OCI-LY3 (cell line): ENCODE measurements at regions not wholly inside any gene's neighbourhood (a gene's known extent, or its start where the extent isn't known, plus 50 kb on each side); places are given as distances from the start of the nearest gene placed in this dataset.
"Not testable (repeated sequence)": the region's sequence is repeated elsewhere in the genome, so short reads cannot be mapped to it uniquely, and the experiment has no call there.

ENCODE experiments used
- H2AFZ ChIP-seq: fragments of 200-600, 300-600 bp; shearing (Covaris generic); 2 replicates; pipeline ENCODE4 v1.6.0; 2014; ENCODE audit warnings: antibody characterized with exemption, low read depth, low read length
- H3K27ac ChIP-seq: fragments of 200-600, 300-600 bp; sonication (generic); 2 replicates; pipeline ENCODE4 v1.5.1; 2014; ENCODE audit warnings: mild to moderate bottlenecking, low read length, moderate library complexity, mixed read lengths
- H3K27me3 ChIP-seq: fragments of 200-600, 300-600 bp; sonication (generic); 2 replicates; pipeline ENCODE4 v1.6.1; 2014; ENCODE audit warnings: low read depth, low read length, mixed read lengths
- H3K36me3 ChIP-seq: fragments of 200-600, 300-600 bp; sonication (generic); replicated peaks from 2 replicates; pipeline ENCODE3; 2014; ENCODE audit warnings: low read depth, low read length, mixed read lengths
- H3K4me1 ChIP-seq: fragments of 300-600, 200-600 bp; sonication (generic); 2 replicates; pipeline ENCODE4 v1.6.1; 2014; ENCODE audit warnings: low read length, mixed read lengths
- H3K4me2 ChIP-seq: fragments of 200-600, 300-600 bp; sonication (generic); 2 replicates; pipeline ENCODE4 v1.6.1; 2014; ENCODE audit warnings: low read length, mixed read lengths
- H3K4me3 ChIP-seq: fragments of 300-600, 200-600 bp; sonication (generic); 2 replicates; pipeline ENCODE4 v1.5.1; 2014; ENCODE audit warnings: antibody characterized with exemption, mild to moderate bottlenecking, low read length, moderate library complexity
- H3K79me2 ChIP-seq: fragments of 300-600, 200-600 bp; shearing (Covaris generic); 2 replicates; pipeline ENCODE4 v1.6.1; 2014; ENCODE audit warnings: mild to moderate bottlenecking, low read length, mixed read lengths
- H3K9ac ChIP-seq: fragments of 300-600, 200-600 bp; shearing (Covaris generic); 2 replicates; pipeline ENCODE4 v1.6.0; 2014; ENCODE audit warnings: mild to moderate bottlenecking, low read length, moderate library complexity
- H3K9me3 ChIP-seq: fragments of 200-600, 300-600 bp; shearing (Covaris generic); 2 replicates; pipeline ENCODE4 v1.6.1; 2014; ENCODE audit warnings: low read length, mixed read lengths; ENCODE audit not compliant: insufficient read depth
- H4K20me1 ChIP-seq: fragments of 200-600, 300-600 bp; sonication (generic); 2 replicates; pipeline ENCODE4 v1.6.1; 2016; ENCODE audit warnings: low read length, mixed read lengths; ENCODE audit not compliant: insufficient read depth
- EZH2phosphoT487 ChIP-seq: fragments of 200-600 bp; shearing (Covaris generic); IDR thresholded peaks from 2 replicates; pipeline ENCODE4 v1.6.1; 2018; ENCODE audit warnings: antibody characterized with exemption, mixed run types, low read depth
- TF ChIP-seq, protein P1 (sequence below): fragments of 200-600, 300-600 bp; sonication (generic); IDR thresholded peaks from 2 replicates; pipeline ENCODE4 v1.5.1; 2014; ENCODE audit warnings: antibody characterized with exemption, low read length, low read depth

DNA sequence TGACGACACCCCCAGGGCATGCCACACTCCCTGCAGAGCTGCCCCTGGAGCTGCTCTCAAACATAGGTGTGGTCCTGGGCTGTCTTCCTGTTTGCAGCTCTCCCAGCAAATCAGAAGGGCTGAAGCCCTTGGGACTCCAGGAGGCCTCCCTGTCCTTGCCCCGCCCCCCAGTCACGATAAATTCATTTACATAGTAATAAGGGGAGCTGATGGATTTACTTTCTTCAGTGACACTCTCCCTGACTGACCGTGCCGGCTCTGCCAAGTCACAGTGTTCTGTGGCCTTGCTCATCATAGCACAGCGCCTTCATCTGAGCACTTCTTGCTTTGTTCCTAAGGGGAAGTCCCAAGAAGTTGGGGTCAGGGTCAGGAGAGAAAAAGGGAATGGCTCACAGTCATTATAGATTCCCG is 121.4 kb downstream of the ENC1 start:
- H3K9me3 ChIP-seq: no peaks in the 10 kb centered on the region
- H3K27me3 ChIP-seq: no peaks in the 10 kb centered on the region
- H3K4me3 ChIP-seq: no peak overlapping the region
- H3K79me2 ChIP-seq: no peaks in the 10 kb centered on the region
- TF ChIP-seq, protein P1, sequence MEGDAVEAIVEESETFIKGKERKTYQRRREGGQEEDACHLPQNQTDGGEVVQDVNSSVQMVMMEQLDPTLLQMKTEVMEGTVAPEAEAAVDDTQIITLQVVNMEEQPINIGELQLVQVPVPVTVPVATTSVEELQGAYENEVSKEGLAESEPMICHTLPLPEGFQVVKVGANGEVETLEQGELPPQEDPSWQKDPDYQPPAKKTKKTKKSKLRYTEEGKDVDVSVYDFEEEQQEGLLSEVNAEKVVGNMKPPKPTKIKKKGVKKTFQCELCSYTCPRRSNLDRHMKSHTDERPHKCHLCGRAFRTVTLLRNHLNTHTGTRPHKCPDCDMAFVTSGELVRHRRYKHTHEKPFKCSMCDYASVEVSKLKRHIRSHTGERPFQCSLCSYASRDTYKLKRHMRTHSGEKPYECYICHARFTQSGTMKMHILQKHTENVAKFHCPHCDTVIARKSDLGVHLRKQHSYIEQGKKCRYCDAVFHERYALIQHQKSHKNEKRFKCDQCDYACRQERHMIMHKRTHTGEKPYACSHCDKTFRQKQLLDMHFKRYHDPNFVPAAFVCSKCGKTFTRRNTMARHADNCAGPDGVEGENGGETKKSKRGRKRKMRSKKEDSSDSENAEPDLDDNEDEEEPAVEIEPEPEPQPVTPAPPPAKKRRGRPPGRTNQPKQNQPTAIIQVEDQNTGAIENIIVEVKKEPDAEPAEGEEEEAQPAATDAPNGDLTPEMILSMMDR: no peak
- TF ChIP-seq EZH2phosphoT487: no peak
- H4K20me1 ChIP-seq: no peaks in the 10 kb centered on the region
- no peaks in the 10 kb centered on the region for H3K4me1 ChIP-seq
- no peak overlapping the region for H3K9ac ChIP-seq
- H2AFZ ChIP-seq: no peak overlapping the region
- no peak overlapping the region for H3K4me2 ChIP-seq
- H3K27ac ChIP-seq: no peak overlapping the region
- no peaks in the 10 kb centered on the region for H3K36me3 ChIP-seq

DNA sequence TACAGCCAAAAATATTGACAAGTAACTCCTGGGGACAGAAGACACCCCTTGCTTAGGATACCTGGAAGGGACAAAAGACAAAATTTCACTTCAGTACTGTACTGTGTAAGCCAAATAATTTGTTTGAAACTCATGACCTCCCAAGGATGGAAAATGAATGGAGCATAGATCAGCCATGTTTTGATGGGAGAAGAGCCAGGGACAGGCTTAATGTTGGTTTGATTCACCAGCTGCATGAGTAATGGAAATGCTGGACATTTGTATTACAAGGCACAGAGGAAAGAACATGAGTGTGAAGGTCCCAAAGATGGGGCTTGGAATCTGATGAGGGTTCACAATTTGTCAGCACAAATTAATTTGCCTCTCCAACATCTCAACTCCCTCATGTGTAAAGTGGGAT is 122.8 kb downstream of the ENC1 start:
- Histone ChIP-seq H3K27ac (no peak overlapping the region), H3K36me3 (no peaks in the 10 kb centered on the region), H3K27me3 (no peaks in the 10 kb centered on the region), H4K20me1 (no peaks in the 10 kb centered on the region), H3K79me2 (no peaks in the 10 kb centered on the region), H3K4me3 (no peak overlapping the region), H2AFZ (no peak overlapping the region), H3K4me2 (no peak overlapping the region), H3K9ac (no peak overlapping the region), H3K9me3 (no peaks in the 10 kb centered on the region), H3K4me1 (no peaks in the 10 kb centered on the region)
- TF ChIP-seq, protein P1: no peak
- TF ChIP-seq EZH2phosphoT487: no peak

DNA sequence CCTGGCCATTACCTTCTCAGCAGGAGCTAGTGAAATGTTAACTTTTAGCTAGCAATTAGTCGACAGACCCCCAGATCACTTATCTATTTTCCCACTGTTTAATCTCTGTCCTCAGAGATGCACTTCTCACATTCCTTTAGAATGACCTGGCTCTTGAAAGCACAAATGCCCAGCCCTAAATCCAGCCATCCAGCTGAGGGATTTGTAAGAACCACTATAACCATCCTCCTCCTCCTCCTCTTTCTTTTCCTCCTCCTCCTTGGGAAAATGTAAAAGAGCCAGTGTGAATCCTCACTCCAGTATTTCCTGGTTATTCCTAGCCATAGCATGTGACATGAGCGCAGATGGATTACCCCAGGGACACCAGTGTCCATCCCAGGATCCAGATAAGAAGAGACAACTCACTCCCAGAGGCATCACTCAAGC is 124.3 kb downstream of the ENC1 start:
- no peaks in the 10 kb centered on the region for H4K20me1 ChIP-seq
- no peak for TF ChIP-seq EZH2phosphoT487
- TF ChIP-seq, protein P1: no peak
- H3K79me2 ChIP-seq: no peaks in the 10 kb centered on the region
- H2AFZ ChIP-seq: no peak overlapping the region
- no peak overlapping the region for H3K27ac ChIP-seq
- H3K9me3 ChIP-seq: no peaks in the 10 kb centered on the region
- no peaks in the 10 kb centered on the region for H3K27me3 ChIP-seq
- no peaks in the 10 kb centered on the region for H3K4me1 ChIP-seq
- no peak overlapping the region for H3K9ac ChIP-seq
- no peak overlapping the region for H3K4me2 ChIP-seq
- H3K4me3 ChIP-seq: no peak overlapping the region
- H3K36me3 ChIP-seq: no peaks in the 10 kb centered on the region

DNA sequence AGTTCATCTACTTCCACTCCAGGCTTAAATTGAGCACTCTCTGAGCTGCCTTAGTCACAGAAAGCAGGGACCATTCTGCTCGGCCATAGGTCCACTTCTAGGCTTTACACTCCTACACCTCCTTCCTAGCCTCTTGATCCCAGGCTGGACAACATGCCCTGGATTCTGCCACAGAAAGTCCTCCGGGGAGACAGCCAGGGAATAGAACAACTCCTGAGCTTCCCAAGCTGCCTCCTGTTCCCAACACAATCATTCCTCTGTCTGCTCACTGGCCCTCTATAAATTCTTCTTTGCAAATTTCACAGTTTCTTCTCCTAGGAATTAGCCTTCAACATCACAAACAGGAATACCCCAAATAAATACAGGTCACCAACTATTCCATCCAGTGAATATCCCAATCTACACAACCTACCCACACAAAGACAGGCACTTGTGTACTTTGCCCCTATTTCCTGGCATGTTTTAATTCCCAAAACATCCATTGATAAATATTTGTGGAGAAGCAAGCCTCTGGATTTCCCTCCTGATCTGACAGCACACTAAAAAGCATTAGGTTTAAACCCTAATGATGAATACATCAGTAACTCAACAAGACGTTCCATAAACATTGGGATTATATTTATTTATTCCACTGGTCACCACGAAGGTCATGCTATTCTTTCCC is 125.5 kb downstream of the ENC1 start:
- no peak for TF ChIP-seq EZH2phosphoT487
- TF ChIP-seq, protein P1: no peak
- no peaks in the 10 kb centered on the region for H3K36me3 ChIP-seq

DNA sequence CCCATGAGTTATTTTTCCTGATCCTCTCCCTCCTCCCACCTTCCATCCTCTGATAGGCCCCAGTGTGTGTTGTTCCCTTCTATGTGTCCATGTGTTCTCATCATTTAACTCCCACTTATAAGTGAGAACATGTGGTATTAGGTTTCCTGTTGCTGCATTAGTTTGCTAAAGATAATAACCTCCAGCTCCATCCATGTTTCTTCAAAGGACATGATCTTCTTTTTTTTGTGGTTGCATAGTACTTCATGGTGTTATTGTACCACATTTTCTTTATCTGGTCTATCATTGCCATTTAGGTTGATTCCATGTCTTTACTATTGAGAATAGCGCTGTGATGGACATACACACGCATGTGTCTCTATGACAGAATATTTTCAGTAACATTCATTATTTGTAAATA is 128.8 kb downstream of the ENC1 start:
- not testable (repeated sequence) for H3K79me2 ChIP-seq, H3K9me3 ChIP-seq, H3K4me2 ChIP-seq, H3K27me3 ChIP-seq, H3K36me3 ChIP-seq, H3K9ac ChIP-seq, H3K4me1 ChIP-seq, H2AFZ ChIP-seq, H4K20me1 ChIP-seq, H3K4me3 ChIP-seq, H3K27ac ChIP-seq

More for the DNA sequence above, 125.5 kb downstream of the ENC1 start:
- Histone ChIP-seq H3K4me1 (no peaks in the 10 kb centered on the region), H3K27ac (no peak overlapping the region), H3K27me3 (no peaks in the 10 kb centered on the region), H2AFZ (no peak overlapping the region), H3K4me2 (no peak overlapping the region), H3K9ac (no peak overlapping the region), H4K20me1 (no peaks in the 10 kb centered on the region), H3K9me3 (no peaks in the 10 kb centered on the region), H3K4me3 (no peak overlapping the region), H3K79me2 (no peaks in the 10 kb centered on the region)
